Endodermal cell (in vitro differentiated cells): ENCODE measurements at regions not wholly inside any gene's neighbourhood (a gene's known extent, or its start where the extent isn't known, plus 50 kb on each side); places are given as distances from the start of the nearest gene placed in this dataset.

ENCODE experiments used
- DNase-seq: peaks from one replicate; pipeline ENCODE4 v3.0.0-alpha.2; 2017
- H3K27ac ChIP-seq: 2 replicates; pipeline ENCODE4 v1.5.1; 2013; ENCODE audit warnings: mild to moderate bottlenecking, low read depth, low read length, moderate library complexity
- H3K27me3 ChIP-seq: 2 replicates; pipeline ENCODE4 v1.6.1; 2013; ENCODE audit warnings: mild to moderate bottlenecking, low read length, moderate library complexity; ENCODE audit not compliant: insufficient read depth, control insufficient read depth, poor library complexity, severe bottlenecking
- H3K36me3 ChIP-seq: 2 replicates; pipeline ENCODE4 v1.7.0; 2013; ENCODE audit warnings: mild to moderate bottlenecking, low read length, moderate library complexity; ENCODE audit not compliant: control insufficient read depth, insufficient read depth
- H3K4me1 ChIP-seq: one replicate; pipeline ENCODE4 v1.7.0; 2013; ENCODE audit warnings: low read length; ENCODE audit not compliant: control insufficient read depth, insufficient read depth
- H3K4me3 ChIP-seq: 2 replicates; pipeline ENCODE4 v1.5.1; 2013; ENCODE audit warnings: mild to moderate bottlenecking, low read length, moderate library complexity
- H3K9ac ChIP-seq: 2 replicates; pipeline ENCODE4 v1.6.1; 2013; ENCODE audit warnings: mild to moderate bottlenecking, low read length, moderate library complexity; ENCODE audit not compliant: poor library complexity, severe bottlenecking; ENCODE audit errors: extremely low read depth
- H3K9me3 ChIP-seq: 2 replicates; pipeline ENCODE4 v1.6.1; 2013; ENCODE audit warnings: mild to moderate bottlenecking, low read length, moderate library complexity; ENCODE audit not compliant: control insufficient read depth
- H3K27ac Mint-ChIP-seq: 2 replicates; pipeline ENCODE4 v1.8.0; 2020; ENCODE audit warnings: mixed read lengths
- H3K27me3 Mint-ChIP-seq: 2 replicates; pipeline ENCODE4 v1.8.0; 2021; ENCODE audit warnings: mild to moderate bottlenecking, mixed read lengths; ENCODE audit not compliant: insufficient read depth
- H3K36me3 Mint-ChIP-seq: 2 replicates; pipeline ENCODE4 v1.8.0; 2020; ENCODE audit warnings: low read depth, mixed read lengths
- H3K4me1 Mint-ChIP-seq: 2 replicates; pipeline ENCODE4 v1.8.0; 2020; ENCODE audit warnings: mixed read lengths
- H3K4me3 Mint-ChIP-seq: 2 replicates; pipeline ENCODE4 v1.8.0; 2020; ENCODE audit warnings: mild to moderate bottlenecking, moderate library complexity, mixed read lengths
- H3K9me3 Mint-ChIP-seq: 2 replicates; pipeline ENCODE4 v1.8.0; 2020; ENCODE audit warnings: mild to moderate bottlenecking, mixed read lengths
- WGBS, 2 experiments: methylation state at CpG; one replicate each; pipeline versions ENCODE4 v1.1.5 to v1.1.7; 2013; ENCODE audit warnings: missing lambda C conversion rate in 2 of 2, mixed read lengths in 1 of 2; ENCODE audit not compliant: insufficient coverage in 1 of 2, insufficient read length in 1 of 2; 5-methylcytosine and 5-hydroxymethylcytosine counted together
- TF ChIP-seq, protein P1 (sequence below): fragments of 200-600 bp; sonication (generic); conservative IDR thresholded peaks from 2 replicates; pipeline ENCODE4 v1.5.0; 2021; ENCODE audit warnings: antibody characterized with exemption, mild to moderate bottlenecking

- H3K27ac Mint-ChIP-seq: no peak overlapping the region
- Histone ChIP-seq H3K4me3 (no peak overlapping the region), H3K4me1 (peaks cover 6% of the 10 kb centered on the region), H3K36me3 (no peaks in the 10 kb centered on the region), H3K9me3 (no peaks in the 10 kb centered on the region), H3K27me3 (no peaks in the 10 kb centered on the region), H3K9ac (no peak overlapping the region), H3K27ac (no peak overlapping the region)
- H3K36me3 Mint-ChIP-seq: no peaks in the 10 kb centered on the region
- H3K4me1 Mint-ChIP-seq: peaks cover 20% of the 10 kb centered on the region
- no peaks in the 10 kb centered on the region for H3K9me3 Mint-ChIP-seq
- TF ChIP-seq, protein P1, sequence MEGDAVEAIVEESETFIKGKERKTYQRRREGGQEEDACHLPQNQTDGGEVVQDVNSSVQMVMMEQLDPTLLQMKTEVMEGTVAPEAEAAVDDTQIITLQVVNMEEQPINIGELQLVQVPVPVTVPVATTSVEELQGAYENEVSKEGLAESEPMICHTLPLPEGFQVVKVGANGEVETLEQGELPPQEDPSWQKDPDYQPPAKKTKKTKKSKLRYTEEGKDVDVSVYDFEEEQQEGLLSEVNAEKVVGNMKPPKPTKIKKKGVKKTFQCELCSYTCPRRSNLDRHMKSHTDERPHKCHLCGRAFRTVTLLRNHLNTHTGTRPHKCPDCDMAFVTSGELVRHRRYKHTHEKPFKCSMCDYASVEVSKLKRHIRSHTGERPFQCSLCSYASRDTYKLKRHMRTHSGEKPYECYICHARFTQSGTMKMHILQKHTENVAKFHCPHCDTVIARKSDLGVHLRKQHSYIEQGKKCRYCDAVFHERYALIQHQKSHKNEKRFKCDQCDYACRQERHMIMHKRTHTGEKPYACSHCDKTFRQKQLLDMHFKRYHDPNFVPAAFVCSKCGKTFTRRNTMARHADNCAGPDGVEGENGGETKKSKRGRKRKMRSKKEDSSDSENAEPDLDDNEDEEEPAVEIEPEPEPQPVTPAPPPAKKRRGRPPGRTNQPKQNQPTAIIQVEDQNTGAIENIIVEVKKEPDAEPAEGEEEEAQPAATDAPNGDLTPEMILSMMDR: no peak
- no peak overlapping the region for H3K4me3 Mint-ChIP-seq
- peaks cover 2% of the 10 kb centered on the region for H3K27me3 Mint-ChIP-seq
- 93 to 95% methylated on average over 2 to 4 of the region's 4 CpGs for WGBS, 2 experiments
- DNase-seq: no peak
These were observed 61.9 kb upstream of the BZW1 start for GRCh38 chr2:200749631-200750322.

- H3K36me3 ChIP-seq: no peaks in the 10 kb centered on the region
- no peak overlapping the region for H3K27ac ChIP-seq
- TF ChIP-seq, protein P1: no peak
- no peaks in the 10 kb centered on the region for H3K27me3 ChIP-seq
- H3K4me1 ChIP-seq: peaks cover 6% of the 10 kb centered on the region
- Mint-ChIP-seq H3K36me3 (no peaks in the 10 kb centered on the region), H3K27me3 (peaks cover 2% of the 10 kb centered on the region), H3K4me1 (peaks cover 20% of the 10 kb centered on the region), H3K9me3 (no peaks in the 10 kb centered on the region), H3K4me3 (no peak overlapping the region), H3K27ac (no peak overlapping the region)
- no peak overlapping the region for H3K9ac ChIP-seq
- DNase-seq: no peak
- H3K9me3 ChIP-seq: no peaks in the 10 kb centered on the region
- H3K4me3 ChIP-seq: no peak overlapping the region
- WGBS, 2 experiments: 92 to 98% methylated on average over 5 to 6 of the region's 6 CpGs
These were observed 61.3 kb upstream of the BZW1 start for GRCh38 chr2:200750323-200750910.

DNA sequence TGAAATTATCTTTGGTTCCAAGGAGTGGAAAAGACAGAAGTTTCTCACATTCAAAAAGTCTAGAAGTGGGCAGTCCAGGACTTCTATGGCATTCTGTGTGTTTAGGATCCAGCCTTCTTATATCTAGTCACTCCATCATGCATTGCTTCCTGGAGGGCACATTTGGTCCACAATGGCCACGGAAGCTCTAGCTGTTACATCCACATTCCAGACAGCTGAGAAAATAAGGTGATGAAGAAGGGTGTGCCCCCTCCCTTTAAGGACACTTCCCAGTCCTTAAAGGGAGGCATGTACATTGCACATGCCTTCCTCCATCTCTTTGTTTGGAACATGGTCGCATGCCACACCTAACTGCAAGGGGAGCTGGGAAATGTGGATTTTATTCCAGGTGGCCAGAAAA is 59.9 kb upstream of the BZW1 start:
- Mint-ChIP-seq H3K27ac (no peak overlapping the region), H3K36me3 (no peaks in the 10 kb centered on the region), H3K9me3 (no peaks in the 10 kb centered on the region), H3K4me1 (peaks cover 13% of the 10 kb centered on the region), H3K4me3 (no peak overlapping the region), H3K27me3 (peaks cover 4% of the 10 kb centered on the region)
- Histone ChIP-seq H3K27ac (no peak overlapping the region), H3K4me3 (no peak overlapping the region), H3K27me3 (no peaks in the 10 kb centered on the region), H3K36me3 (no peaks in the 10 kb centered on the region), H3K9me3 (no peaks in the 10 kb centered on the region), H3K9ac (no peak overlapping the region), H3K4me1 (no peaks in the 10 kb centered on the region)
- TF ChIP-seq, protein P1: no peak
- no peak for DNase-seq
- WGBS, 2 experiments: 89 to 100% methylated on average over 1 to 2 of the region's 2 CpGs
